ENCODE measurements at regions not wholly inside any gene's neighbourhood (a gene's known extent, or its start where the extent isn't known, plus 50 kb on each side); places are given as distances from the start of the nearest gene placed in this dataset.

DNA sequence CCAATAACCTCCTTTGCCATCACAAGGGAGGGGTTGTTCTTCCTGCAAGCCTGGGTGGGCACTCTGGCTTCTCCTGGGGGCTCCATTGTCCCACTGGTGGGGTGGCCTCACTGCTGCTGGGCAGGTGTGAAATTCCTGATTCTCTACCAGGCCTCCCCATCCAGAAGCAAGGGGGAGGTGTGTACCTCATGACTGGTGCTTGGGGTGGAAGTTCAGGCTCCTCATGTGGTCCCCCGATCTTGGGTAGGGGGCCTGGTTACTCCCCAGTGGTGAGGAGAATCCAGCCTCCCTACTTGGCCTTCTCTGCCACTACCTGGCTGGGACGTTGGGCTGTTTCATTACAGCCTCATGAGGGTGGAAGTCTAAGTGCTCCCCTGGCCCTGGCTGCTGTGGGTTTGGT is 433.9 kb downstream of the IRX2 start:
- TF ChIP-seq POLR2A (IDR thresholded peaks at IDR 0.05; ENCODE audit: low read length) (no peak), GATA1 (IDR thresholded peaks at IDR 0.05; ENCODE audit: low read depth, low read length) (no peak)
